Keratinocyte (primary cell): ENCODE measurements at regions not wholly inside any gene's neighbourhood (a gene's known extent, or its start where the extent isn't known, plus 50 kb on each side); places are given as distances from the start of the nearest gene placed in this dataset.

ENCODE experiments used
- DNase-seq: peaks from one replicate; pipeline ENCODE4 v3.0.0-alpha.2; 2011; ENCODE audit warnings: low read depth, missing footprints, low spot score
- FAIRE-seq: peaks from 2 replicates; lab custom pipeline; 2011; peaks lifted over from hg19 to GRCh38; lab: Jason Lieb, UNC
- H2AFZ ChIP-seq: 2 replicates; pipeline ENCODE4 v1.6.0; 2012; ENCODE audit warnings: low read length, control low read depth, inconsistent platforms; ENCODE audit not compliant: control insufficient read depth
- H3K27ac ChIP-seq: 2 replicates; pipeline ENCODE4 v1.5.1; 2011; ENCODE audit warnings: low read length; ENCODE audit not compliant: control insufficient read depth, insufficient read depth
- H3K27me3 ChIP-seq: 3 replicates; pipeline ENCODE4 v1.6.0; 2011; ENCODE audit warnings: low read length; ENCODE audit not compliant: control insufficient read depth, insufficient read depth; ENCODE audit errors: extremely low read depth
- H3K36me3 ChIP-seq, 2 experiments: 2 replicates in 1 of 2; 3 replicates in 1 of 2; pipeline ENCODE4 v1.5.1; 2011; ENCODE audit warnings: low read length in 2 of 2, mild to moderate bottlenecking in 1 of 2; ENCODE audit not compliant: control insufficient read depth in 2 of 2, insufficient read depth in 2 of 2; ENCODE audit errors: extremely low read depth in 1 of 2
- H3K4me1 ChIP-seq: 3 replicates; pipeline ENCODE4 v1.5.1; 2011; ENCODE audit warnings: low read length; ENCODE audit not compliant: control insufficient read depth, insufficient read depth; ENCODE audit errors: extremely low read depth
- H3K4me2 ChIP-seq: 3 replicates; pipeline ENCODE4 v1.6.0; 2011; ENCODE audit warnings: low read depth, low read length; ENCODE audit not compliant: control insufficient read depth, insufficient read depth; ENCODE audit errors: extremely low read depth
- H3K4me3 ChIP-seq, 3 experiments: fragments of 200-600 bp in 1 of 3; sonication (generic) in 1 of 3; 2 replicates in 2 of 3; 3 replicates in 1 of 3; pipeline ENCODE4 v1.5.1; 2011 to 2016; ENCODE audit warnings: low read length in 3 of 3, mild to moderate bottlenecking in 3 of 3, control low read depth in 2 of 3, inconsistent platforms in 1 of 3, low read depth in 1 of 3, mixed read lengths in 1 of 3, mixed run types in 1 of 3, moderate library complexity in 1 of 3; ENCODE audit not compliant: control insufficient read depth in 2 of 3, insufficient read depth in 2 of 3; ENCODE audit errors: extremely low read depth in 1 of 3
- H3K79me2 ChIP-seq: 2 replicates; pipeline ENCODE4 v1.6.0; 2012; ENCODE audit warnings: low read length; ENCODE audit not compliant: control insufficient read depth, insufficient read depth
- H3K9ac ChIP-seq: 3 replicates; pipeline ENCODE4 v1.6.0; 2011; ENCODE audit warnings: low read length; ENCODE audit not compliant: control insufficient read depth, insufficient read depth; ENCODE audit errors: extremely low read depth
- H3K9me1 ChIP-seq: 3 replicates; pipeline ENCODE4 v1.6.0; 2011; ENCODE audit warnings: low read length; ENCODE audit not compliant: control insufficient read depth, insufficient read depth; ENCODE audit errors: extremely low read depth
- H3K9me3 ChIP-seq: 2 replicates; pipeline ENCODE4 v1.5.1; 2012; ENCODE audit warnings: low read depth, low read length; ENCODE audit not compliant: control insufficient read depth
- H4K20me1 ChIP-seq: 3 replicates; pipeline ENCODE4 v1.6.0; 2011; ENCODE audit warnings: low read length; ENCODE audit not compliant: control insufficient read depth, insufficient read depth; ENCODE audit errors: extremely low read depth
- CTCF ChIP-seq, 3 experiments: IDR thresholded peaks in 1 of 3; conservative IDR thresholded peaks in 1 of 3; optimal IDR thresholded peaks in 1 of 3; 2 replicates in 2 of 3; 3 replicates in 1 of 3; pipeline versions ENCODE3 to v1.5.1; 2011; ENCODE audit warnings: low read length in 3 of 3, mild to moderate bottlenecking in 3 of 3, moderate library complexity in 2 of 3, control low read depth in 1 of 3, inconsistent platforms in 1 of 3; ENCODE audit not compliant: insufficient read depth in 2 of 3; ENCODE audit errors: extremely low read depth in 1 of 3
- EZH2 ChIP-seq: IDR thresholded peaks from one replicate; pipeline ENCODE4 v1.6.1; 2012; ENCODE audit warnings: inconsistent platforms, mild to moderate bottlenecking, low read length, moderate library complexity
- dilution Hi-C: fragments of 300-500 bp; cut with MboI; formaldehyde crosslinking; loops from one replicate; pipeline ENCODE4 v1.7.0; 2020; ENCODE audit warnings: low sequenced_read_pairs; ENCODE audit not compliant: extremely low pct_ligation_motif_present

DNA sequence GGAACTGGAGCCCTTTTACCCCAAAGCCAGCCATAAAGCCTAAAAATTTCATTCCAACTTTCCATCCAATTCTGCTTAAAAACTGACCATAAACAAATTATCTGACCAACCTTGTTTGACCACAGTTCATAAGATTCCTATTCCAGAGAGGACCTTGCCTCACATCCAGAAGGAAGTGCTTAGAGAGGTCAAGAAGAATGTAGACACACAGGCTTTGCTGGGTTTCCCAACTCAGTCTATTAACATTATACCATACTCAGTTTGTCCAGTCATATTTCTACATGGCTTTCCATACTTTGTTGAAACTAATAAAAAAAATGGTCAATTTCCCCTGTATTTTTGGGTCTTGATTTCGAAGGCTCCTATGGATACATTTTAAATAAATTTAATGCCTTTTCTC, 1522.5 kb downstream of the ARAP2 start:
- H3K27me3 ChIP-seq = no peaks in the 10 kb centered on the region
- FAIRE-seq (no peak), DNase-seq (no peak)
- H3K9me3 ChIP-seq = no peaks in the 10 kb centered on the region
- TF ChIP-seq CTCF (optimal IDR thresholded peaks at IDR 0.05 in 1 of 3, IDR thresholded peaks at IDR 0.05 in 1 of 3, conservative IDR thresholded peaks at IDR 0.05 in 1 of 3; ENCODE audit: extremely low read depth in 1 of 3, insufficient read depth in 2 of 3, low read length in 3 of 3) (no peak), EZH2 (no peak)
- H3K9me1 ChIP-seq = no peaks in the 10 kb centered on the region
- H3K9ac ChIP-seq = no peak overlapping the region
- no peak overlapping the region for H3K4me2 ChIP-seq
- no peaks in the 10 kb centered on the region for H3K36me3 ChIP-seq
- H2AFZ ChIP-seq = no peak overlapping the region
- H3K27ac ChIP-seq = no peak overlapping the region
- no peaks in the 10 kb centered on the region for H3K4me1 ChIP-seq
- no peaks in the 10 kb centered on the region for H3K79me2 ChIP-seq
- no peak overlapping the region for H3K4me3 ChIP-seq
- dilution Hi-C loops = no loop called here
- H4K20me1 ChIP-seq = no peaks in the 10 kb centered on the region

DNA sequence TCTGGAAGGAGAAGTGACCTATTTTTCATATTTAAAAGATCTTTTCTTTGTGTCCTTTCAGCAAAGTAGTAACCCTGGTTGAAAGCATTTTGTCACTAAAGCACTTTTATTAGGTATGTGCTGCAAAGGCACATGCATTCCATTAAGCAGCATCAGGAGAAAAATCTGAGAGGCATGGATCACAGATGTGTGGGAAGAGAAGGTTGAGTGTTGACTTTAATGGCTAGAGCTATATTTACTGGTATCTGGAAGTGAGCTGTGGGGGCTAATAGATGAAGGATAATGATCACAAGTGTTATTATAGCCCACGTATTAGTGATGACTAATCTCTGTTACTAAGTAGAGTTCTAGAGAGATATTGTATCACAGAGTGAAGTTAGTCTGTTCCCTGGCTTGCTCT, 1520.7 kb downstream of the ARAP2 start:
- no peak overlapping the region for H3K27ac ChIP-seq
- H3K4me1 ChIP-seq = no peaks in the 10 kb centered on the region
- no peaks in the 10 kb centered on the region for H3K9me1 ChIP-seq
- no peaks in the 10 kb centered on the region for H4K20me1 ChIP-seq
- no peak overlapping the region for H3K4me2 ChIP-seq
- TF ChIP-seq CTCF (optimal IDR thresholded peaks at IDR 0.05 in 1 of 3, IDR thresholded peaks at IDR 0.05 in 1 of 3, conservative IDR thresholded peaks at IDR 0.05 in 1 of 3; ENCODE audit: extremely low read depth in 1 of 3, insufficient read depth in 2 of 3, low read length in 3 of 3) (no peak), EZH2 (no peak)
- FAIRE-seq (no peak), DNase-seq (no peak)
- H2AFZ ChIP-seq = no peak overlapping the region
- H3K9me3 ChIP-seq = no peaks in the 10 kb centered on the region
- H3K36me3 ChIP-seq = no peaks in the 10 kb centered on the region
- H3K9ac ChIP-seq = no peak overlapping the region
- no peak overlapping the region for H3K4me3 ChIP-seq
- dilution Hi-C loops = no loop called here
- H3K27me3 ChIP-seq = no peaks in the 10 kb centered on the region
- no peaks in the 10 kb centered on the region for H3K79me2 ChIP-seq
